GDM1 (cell line): ENCODE measurements at regions not wholly inside any gene's neighbourhood (a gene's known extent, or its start where the extent isn't known, plus 50 kb on each side); places are given as distances from the start of the nearest gene placed in this dataset.
A peak's percentile ranks its signal among the peaks of the same experiment; 100 is the strongest.

Experiments
- DNase-seq: peaks from one replicate; lab custom pipeline; 2025; lab: John Stamatoyannopoulos, UW

GRCh38 chr5:74226716-74227485, 413.6 kb downstream of the ENC1 start:
- no peak for DNase-seq

- no peak for DNase-seq
These were observed 414.9 kb downstream of the ENC1 start for GRCh38 chr5:74225587-74225986.

- no peak for DNase-seq
These were observed 416.2 kb downstream of the ENC1 start for GRCh38 chr5:74224331-74224730.

GRCh38 chr5:74222806-74223205, 417.7 kb downstream of the ENC1 start:
- DNase-seq = no peak

GRCh38 chr5:74221413-74221812, 419.1 kb downstream of the ENC1 start:
- DNase-seq = no peak

GRCh38 chr5:74216012-74216411, 424.5 kb downstream of the ENC1 start:
- DNase-seq = no peak

GRCh38 chr5:74212336-74212735, 428.2 kb downstream of the ENC1 start:
- peak; percentile 33 for DNase-seq

- DNase-seq = no peak
These were observed 431.0 kb downstream of the ENC1 start for GRCh38 chr5:74209571-74209970.

GRCh38 chr5:74206579-74207550, 433.7 kb downstream of the ENC1 start:
- DNase-seq = no peak

- DNase-seq = no peak
These were observed 434.6 kb downstream of the ENC1 start for GRCh38 chr5:74205767-74206578.

- no peak for DNase-seq
These were observed 439.0 kb downstream of the ENC1 start for GRCh38 chr5:74201334-74202081.

- DNase-seq = no peak
These were observed 440.0 kb downstream of the ENC1 start for GRCh38 chr5:74200560-74200959.

- no peak for DNase-seq
These were observed 440.9 kb downstream of the ENC1 start for GRCh38 chr5:74199436-74200210.

GRCh38 chr5:74199005-74199404, 441.5 kb downstream of the ENC1 start:
- no peak for DNase-seq

GRCh38 chr5:74198156-74198555, 442.4 kb downstream of the ENC1 start:
- DNase-seq = no peak

- no peak for DNase-seq
These were observed 444.3 kb downstream of the ENC1 start for GRCh38 chr5:74196233-74196632.

GRCh38 chr5:74194196-74194595, 446.3 kb downstream of the ENC1 start:
- no peak for DNase-seq

GRCh38 chr5:74192606-74193299, 447.8 kb downstream of the ENC1 start:
- DNase-seq = no peak

- DNase-seq = no peak
These were observed 452.0 kb downstream of the ENC1 start for GRCh38 chr5:74188351-74189105.
